ENCODE measurements at regions not wholly inside any gene's neighbourhood (a gene's known extent, or its start where the extent isn't known, plus 50 kb on each side); places are given as distances from the start of the nearest gene placed in this dataset.

DNA sequence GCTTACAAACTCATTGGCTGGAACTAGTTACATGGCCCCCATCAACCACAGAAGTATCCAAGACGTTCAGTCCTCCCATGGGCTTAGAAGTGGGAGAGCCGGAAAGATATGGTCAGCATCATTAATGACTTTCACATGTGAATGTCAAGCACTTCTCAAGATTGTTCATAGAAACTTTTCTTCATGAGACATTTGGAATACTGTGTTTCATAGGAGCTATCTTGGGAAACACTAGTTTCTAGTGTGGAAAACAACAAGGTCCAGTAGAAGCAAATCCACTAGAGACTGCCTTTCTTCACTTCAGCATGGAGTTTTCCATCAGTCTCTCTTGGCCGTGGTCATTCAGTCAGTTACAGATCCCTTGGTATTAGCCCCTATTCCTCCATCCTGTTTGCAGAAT is 160.9 kb downstream of the C11orf91 start:
- H3K9me3 ChIP-seq (replicated peaks in 1 of 11), result peaks cover 0 to 8% (median 5%) of the 10 kb centered on the region in 11 experiments; a peak in 7 of 22 replicates
- peaks cover 0 to 17% (median 13%) of the 10 kb centered on the region in 10 experiments; a peak in 8 of 20 replicates for H3K4me1 ChIP-seq
- no peak overlapping the region for H3K4me3 ChIP-seq
- H4K20me1 ChIP-seq, result no peaks in the 10 kb centered on the region
- no peak for TF ChIP-seq Cebpa-rat (IDR thresholded peaks at IDR 0.05)
- H3K4me2 ChIP-seq, result peak overlapping the region in 6 of 11 experiments; percentile 1 to 15 (median 8); a peak in 5 of 22 replicates
- H3K27me3 ChIP-seq, result no peaks in the 10 kb centered on the region
- H3K36me3 ChIP-seq, result no peaks in the 10 kb centered on the region
- no peak overlapping the region for H3K27ac ChIP-seq
- H3K9ac ChIP-seq, result no peak overlapping the region

DNA sequence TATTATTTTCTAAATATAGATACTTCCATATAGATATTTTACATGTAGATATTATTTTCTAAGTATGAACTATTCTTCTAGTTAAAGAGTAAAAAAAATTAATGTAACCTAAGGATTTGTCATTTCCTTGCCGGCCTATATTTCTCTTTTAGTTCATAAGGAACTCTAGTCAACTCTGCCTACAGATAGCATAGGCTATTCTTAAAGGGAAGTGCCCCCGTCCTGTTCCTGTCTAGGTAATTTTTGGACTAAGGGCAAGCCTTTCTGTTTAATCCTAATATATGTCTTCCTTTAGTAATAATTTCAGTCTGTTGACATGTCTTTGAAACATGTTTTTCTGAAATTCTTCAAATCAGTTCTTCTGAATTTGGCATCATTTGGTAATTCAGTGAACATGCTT is 161.9 kb downstream of the C11orf91 start:
- Histone ChIP-seq H3K27ac (no peak overlapping the region), H3K4me3 (no peak overlapping the region), H3K4me2 (no peak overlapping the region), H4K20me1 (no peaks in the 10 kb centered on the region), H3K9me3 (replicated peaks in 1 of 11) (peaks cover 0 to 11% (median 5%) of the 10 kb centered on the region in 11 experiments; a peak in 7 of 22 replicates), H3K4me1 (peaks cover 0 to 17% (median 13%) of the 10 kb centered on the region in 10 experiments; a peak in 8 of 20 replicates), H3K9ac (no peak overlapping the region), H3K36me3 (no peaks in the 10 kb centered on the region), H3K27me3 (no peaks in the 10 kb centered on the region)
- no peak for TF ChIP-seq Cebpa-rat (IDR thresholded peaks at IDR 0.05)

DNA sequence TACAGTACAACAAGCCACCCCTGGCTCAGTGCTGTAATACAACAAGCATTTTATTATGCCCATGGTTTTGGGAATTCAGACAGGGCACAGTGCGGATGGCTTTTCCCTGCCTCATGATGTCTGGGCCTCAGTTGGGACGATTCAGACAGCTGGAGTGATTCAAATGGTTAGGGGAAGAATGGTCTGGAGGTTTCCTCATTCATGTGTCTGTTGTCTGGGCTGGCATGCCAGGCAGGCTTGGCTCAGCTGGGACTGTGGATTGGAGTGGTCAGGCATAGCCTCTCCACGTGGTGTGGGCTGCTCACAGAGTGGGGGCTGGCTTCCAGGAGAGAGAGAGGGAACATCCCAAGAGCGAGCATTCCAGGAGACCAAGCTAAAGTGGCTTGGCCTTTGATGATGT is 164.4 kb downstream of the C11orf91 start:
- Histone ChIP-seq H3K36me3 (no peaks in the 10 kb centered on the region), H3K27ac (no peak overlapping the region), H3K4me2 (no peak overlapping the region), H3K9me3 (replicated peaks in 1 of 11) (peaks cover 0 to 11% (median 5%) of the 10 kb centered on the region in 11 experiments; a peak in 7 of 22 replicates), H4K20me1 (no peaks in the 10 kb centered on the region), H3K4me3 (no peak overlapping the region), H3K9ac (no peak overlapping the region), H3K27me3 (no peaks in the 10 kb centered on the region), H3K4me1 (peaks cover 0 to 13% (median 11%) of the 10 kb centered on the region in 10 experiments; a peak in 8 of 20 replicates)
- no peak for TF ChIP-seq Cebpa-rat (IDR thresholded peaks at IDR 0.05)

DNA sequence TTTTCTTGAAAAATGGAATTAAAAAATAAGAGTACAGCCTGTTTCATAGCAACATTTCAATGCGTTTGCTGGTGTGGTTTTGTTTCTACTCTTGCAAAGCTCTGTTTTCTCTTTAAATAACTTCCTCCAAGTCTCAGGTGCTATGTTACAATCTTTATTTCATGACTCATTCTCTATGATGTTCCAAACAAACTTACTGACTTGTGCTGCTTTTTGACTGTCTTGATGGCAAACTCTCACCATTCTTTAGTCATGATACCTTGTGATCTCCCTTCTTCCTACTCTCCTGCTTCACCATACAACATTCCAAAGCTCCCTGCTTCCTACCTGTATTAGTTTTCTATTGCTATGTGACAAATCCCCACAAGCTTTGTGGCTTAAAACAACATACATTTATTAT is 166.1 kb downstream of the C11orf91 start:
- H3K36me3 ChIP-seq, result no peaks in the 10 kb centered on the region
- peaks cover 0 to 11% (median 5%) of the 10 kb centered on the region in 11 experiments; a peak in 7 of 22 replicates for H3K9me3 ChIP-seq (replicated peaks in 1 of 11)
- H3K4me2 ChIP-seq, result no peak overlapping the region
- no peak overlapping the region for H3K4me3 ChIP-seq
- H3K27me3 ChIP-seq, result no peaks in the 10 kb centered on the region
- peaks cover 0 to 5% (median 0%) of the 10 kb centered on the region in 10 experiments; a peak in 4 of 20 replicates for H3K4me1 ChIP-seq
- H3K27ac ChIP-seq, result no peak overlapping the region
- no peak overlapping the region for H3K9ac ChIP-seq
- no peak for TF ChIP-seq Cebpa-rat (IDR thresholded peaks at IDR 0.05)
- no peaks in the 10 kb centered on the region for H4K20me1 ChIP-seq

DNA sequence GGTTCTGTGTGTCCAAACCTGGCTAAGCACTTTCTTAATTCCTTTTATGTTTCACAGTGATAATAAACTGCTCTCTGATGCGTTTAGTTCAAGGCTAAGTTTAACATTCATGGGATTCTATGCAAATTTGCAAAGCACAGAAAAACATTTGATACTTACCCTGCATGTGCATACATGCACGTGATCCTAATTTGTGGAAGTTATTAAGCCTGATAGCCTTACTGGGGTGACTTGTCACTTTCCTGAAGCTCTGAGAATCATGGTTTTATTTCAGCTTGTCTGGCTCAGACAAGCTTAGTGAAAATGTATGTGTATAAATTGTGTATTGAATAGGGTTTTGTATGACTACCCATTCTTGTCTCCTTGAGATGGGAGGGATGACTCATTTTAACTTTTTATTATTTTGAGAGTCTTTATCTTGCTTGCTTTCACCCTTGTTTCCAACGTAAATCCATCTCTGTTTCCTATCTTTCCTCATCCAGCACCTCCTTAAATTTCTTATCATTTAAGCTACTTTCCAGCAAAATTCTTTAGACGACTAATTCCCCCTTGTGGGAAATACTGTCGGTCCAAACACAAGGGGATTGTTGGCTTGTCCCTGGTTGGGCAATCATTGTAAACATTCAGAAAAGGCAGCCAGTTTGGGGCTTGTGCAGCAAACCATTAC is 167.1 kb downstream of the C11orf91 start:
- Histone ChIP-seq H3K4me2 (no peak overlapping the region), H3K27me3 (no peaks in the 10 kb centered on the region), H3K9ac (no peak overlapping the region), H3K27ac (no peak overlapping the region), H3K4me3 (no peak overlapping the region), H4K20me1 (no peaks in the 10 kb centered on the region), H3K4me1 (no peaks in the 10 kb centered on the region), H3K36me3 (no peaks in the 10 kb centered on the region), H3K9me3 (replicated peaks in 1 of 11) (peaks cover 0 to 16% (median 5%) of the 10 kb centered on the region in 11 experiments; a peak in 7 of 22 replicates)
- no peak for TF ChIP-seq Cebpa-rat (IDR thresholded peaks at IDR 0.05)

DNA sequence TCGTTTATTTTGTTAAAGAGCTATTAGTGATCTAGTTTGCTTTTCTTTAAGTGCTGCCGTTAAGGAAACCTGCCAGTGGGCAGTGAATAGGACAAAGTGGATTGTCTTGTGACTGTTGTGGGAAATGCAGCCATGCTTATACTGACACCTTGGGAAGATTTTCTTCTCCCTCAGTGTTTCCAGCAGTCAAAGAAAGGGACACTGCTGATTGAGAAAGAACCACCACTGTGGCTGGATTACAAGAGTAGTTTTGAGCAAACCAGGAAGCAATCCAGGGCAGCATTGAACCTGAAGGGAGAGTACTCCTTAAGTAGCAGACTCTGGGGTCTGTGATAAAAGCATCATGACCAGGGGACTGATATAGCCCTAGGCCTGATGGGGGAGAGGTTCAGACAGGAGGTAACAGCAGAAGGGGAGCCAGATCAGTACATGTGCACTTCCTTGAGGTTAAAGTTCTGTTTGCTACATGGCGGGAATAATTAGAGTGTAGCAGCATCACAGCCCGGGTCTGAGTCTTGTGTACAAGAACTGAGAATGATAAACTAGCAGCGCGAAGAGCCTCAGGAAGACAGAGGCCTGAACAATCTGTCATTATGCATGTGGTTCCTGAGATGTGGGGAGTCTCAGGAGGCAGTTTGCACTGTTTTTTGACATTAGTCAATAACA is 167.8 kb downstream of the C11orf91 start:
- TF ChIP-seq Cebpa-rat (IDR thresholded peaks at IDR 0.05), result no peak; a peak in 1 of 22 replicates
- Histone ChIP-seq H3K4me1 (no peaks in the 10 kb centered on the region), H3K36me3 (no peaks in the 10 kb centered on the region), H3K4me2 (no peak overlapping the region), H3K9ac (no peak overlapping the region), H3K4me3 (no peak overlapping the region), H3K9me3 (replicated peaks in 1 of 11) (peaks cover 0 to 22% (median 6%) of the 10 kb centered on the region in 11 experiments; a peak in 11 of 22 replicates), H3K27ac (no peak overlapping the region), H4K20me1 (no peaks in the 10 kb centered on the region), H3K27me3 (no peaks in the 10 kb centered on the region)

DNA sequence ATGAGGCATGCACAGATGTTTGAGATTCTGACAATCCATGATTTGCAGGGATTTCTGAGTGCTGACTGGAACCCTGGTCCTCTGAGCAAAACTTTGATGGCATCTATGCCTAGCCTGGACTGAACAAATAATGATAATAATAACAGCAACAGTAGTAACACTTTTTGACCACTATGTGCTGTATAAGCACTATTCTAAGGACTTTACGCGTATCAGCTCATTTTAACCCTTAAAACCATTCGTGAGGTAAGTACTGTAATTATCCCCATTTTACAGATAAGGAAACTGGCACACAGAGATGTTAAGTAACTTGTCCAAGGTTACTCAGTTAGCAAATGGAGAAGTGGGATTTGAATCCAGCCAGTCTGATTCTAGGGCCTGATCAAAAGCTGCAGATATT is 168.4 kb downstream of the C11orf91 start:
- Histone ChIP-seq H3K9me3 (replicated peaks in 1 of 11) (peaks cover 0 to 28% (median 8%) of the 10 kb centered on the region in 11 experiments; a peak in 12 of 22 replicates), H3K36me3 (no peaks in the 10 kb centered on the region), H3K4me2 (no peak overlapping the region), H3K4me3 (no peak overlapping the region), H4K20me1 (no peaks in the 10 kb centered on the region), H3K9ac (no peak overlapping the region), H3K27ac (no peak overlapping the region), H3K27me3 (no peaks in the 10 kb centered on the region), H3K4me1 (no peaks in the 10 kb centered on the region)
- no peak for TF ChIP-seq Cebpa-rat (IDR thresholded peaks at IDR 0.05)

DNA sequence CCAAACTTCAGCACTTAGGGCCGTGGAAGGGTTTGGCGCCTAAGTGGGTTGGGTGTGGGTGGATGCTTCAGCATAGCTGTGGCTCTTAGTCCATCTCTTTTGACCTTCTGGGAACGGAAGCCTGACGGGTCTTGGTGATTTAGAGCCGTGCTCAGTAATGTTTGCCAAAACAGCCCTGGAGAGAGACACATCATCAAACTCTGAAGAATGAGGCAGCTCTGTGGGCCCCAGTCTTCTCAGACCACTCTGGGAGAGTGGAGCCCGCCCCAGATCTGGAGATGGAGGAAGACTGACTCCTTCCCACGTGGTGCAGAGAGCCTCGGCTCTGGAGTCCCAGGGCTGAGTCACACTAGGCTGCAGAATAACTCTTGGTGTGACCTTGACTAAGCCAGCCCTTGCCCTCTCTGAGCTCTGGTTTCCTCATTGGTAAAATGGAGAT is 168.9 kb downstream of the C11orf91 start:
- Histone ChIP-seq H3K4me1 (no peaks in the 10 kb centered on the region), H3K4me2 (no peak overlapping the region), H3K27ac (no peak overlapping the region), H4K20me1 (no peaks in the 10 kb centered on the region), H3K9ac (no peak overlapping the region), H3K27me3 (no peaks in the 10 kb centered on the region), H3K36me3 (no peaks in the 10 kb centered on the region), H3K9me3 (replicated peaks in 1 of 11) (peaks cover 0 to 33% (median 10%) of the 10 kb centered on the region in 11 experiments; a peak in 14 of 22 replicates), H3K4me3 (no peak overlapping the region)
- no peak for TF ChIP-seq Cebpa-rat (IDR thresholded peaks at IDR 0.05)

DNA sequence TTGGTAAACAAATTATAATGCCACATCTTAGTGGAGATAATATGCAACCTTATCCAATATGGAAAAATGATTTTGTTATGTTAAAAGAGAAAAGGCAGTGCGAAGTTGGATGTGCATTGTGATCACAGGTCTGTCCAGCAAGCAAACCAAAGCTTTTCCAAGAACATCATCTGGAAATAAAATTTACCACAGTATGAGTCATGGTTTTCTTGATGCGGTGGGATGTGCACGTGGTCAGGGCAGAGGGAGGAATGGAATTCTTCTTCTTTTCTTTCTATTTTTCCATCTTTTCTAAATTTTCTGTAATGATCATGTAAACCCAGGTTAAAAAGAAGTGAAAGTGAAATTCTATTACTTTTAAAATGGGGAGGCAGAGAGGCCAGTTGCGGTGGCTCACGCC is 169.8 kb downstream of the C11orf91 start:
- no peaks in the 10 kb centered on the region for H4K20me1 ChIP-seq
- H3K4me1 ChIP-seq, result no peaks in the 10 kb centered on the region
- H3K4me2 ChIP-seq, result no peak overlapping the region
- peaks cover 6 to 43% (median 15%) of the 10 kb centered on the region in 11 experiments; a peak in 16 of 22 replicates for H3K9me3 ChIP-seq (replicated peaks in 1 of 11)
- H3K27me3 ChIP-seq, result no peaks in the 10 kb centered on the region
- H3K36me3 ChIP-seq, result no peaks in the 10 kb centered on the region
- no peak overlapping the region for H3K9ac ChIP-seq
- H3K4me3 ChIP-seq, result no peak overlapping the region
- no peak overlapping the region for H3K27ac ChIP-seq
- no peak for TF ChIP-seq Cebpa-rat (IDR thresholded peaks at IDR 0.05)
